Natural killer cell (primary cell): ENCODE measurements at regions not wholly inside any gene's neighbourhood (a gene's known extent, or its start where the extent isn't known, plus 50 kb on each side); places are given as distances from the start of the nearest gene placed in this dataset.

Source experiments
- ATAC-seq, 3 donors: fragments of 150-1000 bp in 2 of 3; fragments of 200-7000 bp in 1 of 3; cut with Tn5 transposase; 1 replicate in 1 of 3; 2 replicates in 2 of 3; pipeline ENCODE4 v1.10.0; 2021; ENCODE audit warnings: mild to moderate bottlenecking in 2 of 3, moderate library complexity in 2 of 3
- DNase-seq, 2 donors: peaks; one replicate each; pipeline versions ENCODE4 v3.0.0 to v3.0.0-alpha.2; 2013 to 2021; ENCODE audit warnings: mixed read lengths in 1 of 2
- H3K27ac ChIP-seq: one replicate; pipeline ENCODE4 v1.5.1; 2013; ENCODE audit warnings: mild to moderate bottlenecking, low read length
- H3K27me3 ChIP-seq: one replicate; pipeline ENCODE4 v1.6.1; 2013; ENCODE audit warnings: low read length; ENCODE audit not compliant: control insufficient read depth, insufficient read depth
- H3K36me3 ChIP-seq: one replicate; pipeline ENCODE4 v1.6.1; 2013; ENCODE audit warnings: low read length; ENCODE audit not compliant: control insufficient read depth, insufficient read depth
- H3K4me1 ChIP-seq: one replicate; pipeline ENCODE4 v1.6.1; 2013; ENCODE audit warnings: low read length; ENCODE audit not compliant: control insufficient read depth, insufficient read depth
- H3K4me3 ChIP-seq: one replicate; pipeline ENCODE4 v1.5.1; 2013; ENCODE audit warnings: low read length
- H3K9me3 ChIP-seq: one replicate; pipeline ENCODE4 v1.6.1; 2013; ENCODE audit warnings: low read length; ENCODE audit not compliant: control insufficient read depth, insufficient read depth
- H3K27ac Mint-ChIP-seq, 2 donors: one replicate each; pipeline ENCODE4 v1.8.0; 2022; ENCODE audit warnings: mild to moderate bottlenecking in 2 of 2, mixed read lengths in 2 of 2, moderate library complexity in 1 of 2
- H3K27me3 Mint-ChIP-seq, 2 donors: one replicate each; pipeline ENCODE4 v1.8.0; 2022; ENCODE audit warnings: low read depth in 2 of 2, mixed read lengths in 2 of 2
- H3K36me3 Mint-ChIP-seq: one replicate; pipeline ENCODE4 v1.8.0; 2022; ENCODE audit warnings: mixed read lengths
- H3K4me1 Mint-ChIP-seq, 2 donors: one replicate each; pipeline ENCODE4 v1.8.0; 2022; ENCODE audit warnings: mixed read lengths in 2 of 2
- H3K4me3 Mint-ChIP-seq: one replicate; pipeline ENCODE4 v1.8.0; 2022; ENCODE audit warnings: mild to moderate bottlenecking, moderate library complexity, mixed read lengths
- H3K9me3 Mint-ChIP-seq, 2 donors: one replicate each; pipeline ENCODE4 v1.8.0; 2022; ENCODE audit warnings: mixed read lengths in 2 of 2
- WGBS: methylation state at CpG from one replicate; pipeline ENCODE4 v1.1.7; 2013; ENCODE audit warnings: missing lambda C conversion rate; ENCODE audit not compliant: insufficient coverage; 5-methylcytosine and 5-hydroxymethylcytosine counted together
- intact Hi-C: fragments of 100-400 bp; cut with micrococcal nuclease; formaldehyde crosslinking; loops from one replicate; pipeline ENCODE4 v1.14.2; 2022
- TF ChIP-seq, protein P1 (sequence below): fragments of 200-600 bp; IDR thresholded peaks from one replicate; pipeline ENCODE4 v1.8.0; 2022; ENCODE audit warnings: antibody characterized with exemption

DNA sequence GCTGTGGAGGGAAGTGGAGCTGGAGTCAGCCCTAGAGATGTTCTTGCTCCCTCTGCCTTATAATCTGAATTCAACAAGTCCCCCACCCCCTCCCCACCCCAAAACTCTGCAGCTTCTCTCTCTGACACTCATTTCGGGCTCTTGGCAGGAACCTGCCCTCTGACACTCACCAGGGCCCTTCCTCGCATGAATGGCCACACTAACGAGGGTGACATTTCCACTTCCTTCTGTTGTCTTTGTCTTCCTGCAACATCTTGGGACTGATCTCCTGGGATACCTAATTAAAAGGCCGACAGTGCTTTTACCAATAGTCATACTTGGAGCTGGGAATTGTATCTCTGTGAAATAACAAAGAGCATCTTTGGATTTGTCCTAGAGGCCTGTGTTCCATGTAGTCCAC lies 106.9 kb upstream of the PIRT start:
- no peaks in the 10 kb centered on the region for H3K4me1 ChIP-seq
- H3K9me3 ChIP-seq = no peaks in the 10 kb centered on the region
- no peaks in the 10 kb centered on the region for H3K9me3 Mint-ChIP-seq
- H3K27ac Mint-ChIP-seq = no peak overlapping the region
- H3K4me1 Mint-ChIP-seq = no peaks in the 10 kb centered on the region
- no peaks in the 10 kb centered on the region for H3K36me3 ChIP-seq
- peaks cover 3 to 12% of the 10 kb centered on the region in 2 donors for H3K27me3 Mint-ChIP-seq
- H3K36me3 Mint-ChIP-seq = no peaks in the 10 kb centered on the region
- DNase-seq = no peak
- no peak for ATAC-seq
- H3K27ac ChIP-seq = no peak overlapping the region
- TF ChIP-seq, protein P1, sequence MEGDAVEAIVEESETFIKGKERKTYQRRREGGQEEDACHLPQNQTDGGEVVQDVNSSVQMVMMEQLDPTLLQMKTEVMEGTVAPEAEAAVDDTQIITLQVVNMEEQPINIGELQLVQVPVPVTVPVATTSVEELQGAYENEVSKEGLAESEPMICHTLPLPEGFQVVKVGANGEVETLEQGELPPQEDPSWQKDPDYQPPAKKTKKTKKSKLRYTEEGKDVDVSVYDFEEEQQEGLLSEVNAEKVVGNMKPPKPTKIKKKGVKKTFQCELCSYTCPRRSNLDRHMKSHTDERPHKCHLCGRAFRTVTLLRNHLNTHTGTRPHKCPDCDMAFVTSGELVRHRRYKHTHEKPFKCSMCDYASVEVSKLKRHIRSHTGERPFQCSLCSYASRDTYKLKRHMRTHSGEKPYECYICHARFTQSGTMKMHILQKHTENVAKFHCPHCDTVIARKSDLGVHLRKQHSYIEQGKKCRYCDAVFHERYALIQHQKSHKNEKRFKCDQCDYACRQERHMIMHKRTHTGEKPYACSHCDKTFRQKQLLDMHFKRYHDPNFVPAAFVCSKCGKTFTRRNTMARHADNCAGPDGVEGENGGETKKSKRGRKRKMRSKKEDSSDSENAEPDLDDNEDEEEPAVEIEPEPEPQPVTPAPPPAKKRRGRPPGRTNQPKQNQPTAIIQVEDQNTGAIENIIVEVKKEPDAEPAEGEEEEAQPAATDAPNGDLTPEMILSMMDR = no peak
- H3K4me3 ChIP-seq = no peak overlapping the region
- WGBS = 9% methylated on average over 4 of the region's 4 CpGs
- intact Hi-C loops = no loop called here
- H3K4me3 Mint-ChIP-seq = no peak overlapping the region
- no peaks in the 10 kb centered on the region for H3K27me3 ChIP-seq

DNA sequence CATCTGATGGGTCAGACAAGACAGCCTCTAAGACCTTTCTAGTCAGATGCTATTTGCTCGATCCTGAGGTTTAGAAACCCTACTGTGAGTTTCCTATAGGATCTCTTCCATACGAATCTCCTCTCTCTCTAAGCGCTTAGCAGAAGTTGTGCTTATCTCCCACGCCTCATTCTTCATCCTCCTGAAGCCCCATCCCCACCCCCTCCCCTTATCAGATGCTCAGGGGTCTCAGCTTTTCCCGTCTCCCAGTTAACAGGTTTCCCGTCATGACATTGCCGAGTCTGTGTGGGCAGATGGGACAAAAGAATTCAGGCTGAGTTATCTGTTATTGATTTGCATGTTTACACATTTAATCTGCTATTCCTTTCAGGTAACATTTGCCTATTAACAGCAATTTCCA lies 99.0 kb upstream of the PIRT start:
- Histone ChIP-seq H3K4me1 (no peaks in the 10 kb centered on the region), H3K27me3 (no peaks in the 10 kb centered on the region), H3K4me3 (no peak overlapping the region), H3K27ac (no peak overlapping the region), H3K9me3 (no peaks in the 10 kb centered on the region), H3K36me3 (no peaks in the 10 kb centered on the region)
- no peaks in the 10 kb centered on the region for H3K36me3 Mint-ChIP-seq
- no peak overlapping the region for H3K4me3 Mint-ChIP-seq
- no peaks in the 10 kb centered on the region for H3K4me1 Mint-ChIP-seq
- DNase-seq (no peak), ATAC-seq (no peak)
- H3K27ac Mint-ChIP-seq = no peak overlapping the region
- no peaks in the 10 kb centered on the region for H3K9me3 Mint-ChIP-seq
- 28% methylated on average over 4 of the region's 7 CpGs for WGBS
- TF ChIP-seq, protein P1 = no peak
- peaks cover 17 to 25% of the 10 kb centered on the region in 2 donors for H3K27me3 Mint-ChIP-seq
- intact Hi-C loops = no loop called here

DNA sequence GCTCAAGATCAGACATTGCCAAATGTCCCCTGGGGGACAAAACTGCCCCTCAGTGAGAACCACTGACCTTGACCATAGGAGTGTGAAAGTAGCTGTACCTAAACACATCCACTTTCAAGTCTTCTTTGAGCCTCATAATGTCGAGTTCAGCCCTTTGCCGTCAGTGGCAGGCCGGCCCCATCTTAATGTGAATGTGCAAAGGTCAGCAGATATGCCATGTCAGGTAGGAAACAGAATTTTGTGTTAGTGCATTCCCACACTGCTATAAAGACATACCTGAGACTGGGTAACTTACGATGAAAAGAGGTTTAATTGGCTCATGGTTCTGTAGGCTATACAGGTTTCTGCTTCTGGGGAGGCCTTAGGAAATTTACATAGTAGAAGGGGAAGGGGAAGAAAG lies 95.1 kb upstream of the PIRT start:
- no peaks in the 10 kb centered on the region for H3K36me3 Mint-ChIP-seq
- no peak overlapping the region for H3K4me3 Mint-ChIP-seq
- WGBS = 82% methylated on average over 4 of the region's 4 CpGs

DNA sequence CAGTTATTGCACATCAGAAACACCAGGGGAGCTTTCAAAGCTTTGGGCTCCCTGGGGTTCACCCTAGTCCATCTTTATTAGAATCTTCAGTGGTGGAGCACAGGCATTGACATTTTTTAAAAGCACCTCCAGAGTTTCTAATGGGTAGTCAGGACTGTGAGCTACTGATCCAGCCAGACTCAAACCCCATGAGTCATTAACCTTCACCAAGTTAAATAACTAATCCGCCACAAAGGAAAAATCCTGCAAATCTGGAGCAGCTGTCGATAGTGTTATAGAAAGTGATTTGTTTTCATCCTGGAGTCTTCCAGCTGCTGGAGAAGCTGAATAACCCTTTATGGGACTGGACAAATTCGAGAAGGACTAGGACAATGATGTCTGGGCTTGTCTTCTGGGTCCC lies 93.2 kb upstream of the PIRT start:
- H3K36me3 ChIP-seq = no peaks in the 10 kb centered on the region
- H3K27ac Mint-ChIP-seq = no peak overlapping the region
- DNase-seq = no peak
- H3K4me3 Mint-ChIP-seq = no peak overlapping the region
- H3K4me1 ChIP-seq = no peaks in the 10 kb centered on the region
- peaks cover 6 to 17% of the 10 kb centered on the region in 2 donors for H3K27me3 Mint-ChIP-seq
- intact Hi-C loops = no loop called here
- ATAC-seq = no peak
- TF ChIP-seq, protein P1 = no peak
- H3K4me3 ChIP-seq = no peak overlapping the region
- no peaks in the 10 kb centered on the region for H3K9me3 Mint-ChIP-seq
- 72% methylated on average over 3 of the region's 3 CpGs for WGBS
- no peak overlapping the region for H3K27ac ChIP-seq
- peaks cover 3% of the 10 kb centered on the region for H3K27me3 ChIP-seq
- H3K9me3 ChIP-seq = no peaks in the 10 kb centered on the region
- no peaks in the 10 kb centered on the region for H3K4me1 Mint-ChIP-seq
- H3K36me3 Mint-ChIP-seq = no peaks in the 10 kb centered on the region

More for the DNA sequence above, 95.1 kb upstream of the PIRT start:
- no peaks in the 10 kb centered on the region for H3K4me1 ChIP-seq
- no peak overlapping the region for H3K27ac ChIP-seq
- Mint-ChIP-seq H3K27ac (no peak overlapping the region), H3K4me1 (no peaks in the 10 kb centered on the region), H3K9me3 (no peaks in the 10 kb centered on the region), H3K27me3 (peaks cover 14 to 21% of the 10 kb centered on the region in 2 donors)
- H3K9me3 ChIP-seq = no peaks in the 10 kb centered on the region
- H3K27me3 ChIP-seq = no peaks in the 10 kb centered on the region
- ATAC-seq (no peak), DNase-seq (no peak)
- TF ChIP-seq, protein P1 = no peak
- H3K36me3 ChIP-seq = no peaks in the 10 kb centered on the region
- H3K4me3 ChIP-seq = no peak overlapping the region
- intact Hi-C loops = no loop called here
